BLaER1 treated with 17β-estradiol and CSF1 and Interleukin-3, amounts not matched to agents 10 nM and 100 nM (cell line): ENCODE measurements at regions not wholly inside any gene's neighbourhood (a gene's known extent, or its start where the extent isn't known, plus 50 kb on each side); places are given as distances from the start of the nearest gene placed in this dataset.
"Not testable (repeated sequence)": the region's sequence is repeated elsewhere in the genome, so short reads cannot be mapped to it uniquely, and the experiment has no call there.

Source experiments
- H3K27ac ChIP-seq, 11 experiments: shearing (Covaris generic); formaldehyde crosslinking; 2 replicates each; pipeline ENCODE4 v1.8.1; 2022
- H3K27me3 ChIP-seq, 11 experiments: shearing (Covaris generic); formaldehyde crosslinking; 2 replicates each; pipeline ENCODE4 v1.8.1; 2022
- H3K36me3 ChIP-seq, 11 experiments: shearing (Covaris generic); formaldehyde crosslinking; 2 replicates each; pipeline ENCODE4 v1.8.1; 2022
- H3K4me1 ChIP-seq, 10 experiments: shearing (Covaris generic); formaldehyde crosslinking; 2 replicates each; pipeline ENCODE4 v1.8.1; 2022
- H3K4me2 ChIP-seq, 11 experiments: shearing (Covaris generic); formaldehyde crosslinking; 2 replicates each; pipeline ENCODE4 v1.8.1; 2022
- H3K4me3 ChIP-seq, 10 experiments: shearing (Covaris generic); formaldehyde crosslinking; 2 replicates each; pipeline ENCODE4 v1.8.1; 2022
- H3K9ac ChIP-seq, 11 experiments: shearing (Covaris generic); formaldehyde crosslinking; 2 replicates each; pipeline ENCODE4 v1.8.1; 2022
- H3K9me3 ChIP-seq, 11 experiments: shearing (Covaris generic); formaldehyde crosslinking; replicated peaks in 1 of 11; 2 replicates each; pipeline ENCODE4 v1.8.1; 2022
- H4K20me1 ChIP-seq, 11 experiments: shearing (Covaris generic); formaldehyde crosslinking; 2 replicates each; pipeline ENCODE4 v1.8.1; 2022
- Cebpa-rat ChIP-seq, 11 experiments: shearing (Covaris generic); IDR thresholded peaks; 2 replicates each; pipeline ENCODE4 v1.8.1; 2022

GRCh38 chr2:155917380-155917779 is 415.1 kb downstream of the NR4A2 start:
- Histone ChIP-seq H3K27me3 (no peaks in the 10 kb centered on the region), H4K20me1 (no peaks in the 10 kb centered on the region), H3K4me1 (peaks cover 0 to 9% (median 0%) of the 10 kb centered on the region in 10 experiments; a peak in 1 of 20 replicates), H3K4me3 (no peak overlapping the region), H3K9ac (no peak overlapping the region), H3K36me3 (no peaks in the 10 kb centered on the region), H3K4me2 (no peak overlapping the region), H3K9me3 (no peaks in the 10 kb centered on the region), H3K27ac (no peak overlapping the region)
- TF ChIP-seq Cebpa-rat (IDR thresholded peaks at IDR 0.05): no peak

GRCh38 chr2:155913356-155913755 is 419.2 kb downstream of the NR4A2 start:
- no peaks in the 10 kb centered on the region for H3K9me3 ChIP-seq
- H3K4me1 ChIP-seq: peaks cover 0 to 9% (median 0%) of the 10 kb centered on the region in 10 experiments; a peak in 1 of 20 replicates
- no peak overlapping the region for H3K4me2 ChIP-seq
- H4K20me1 ChIP-seq: no peaks in the 10 kb centered on the region
- H3K9ac ChIP-seq: no peak overlapping the region
- H3K4me3 ChIP-seq: no peak overlapping the region
- no peaks in the 10 kb centered on the region for H3K27me3 ChIP-seq
- no peak for TF ChIP-seq Cebpa-rat (IDR thresholded peaks at IDR 0.05)
- H3K36me3 ChIP-seq: no peaks in the 10 kb centered on the region
- no peak overlapping the region for H3K27ac ChIP-seq

- Histone ChIP-seq H3K9me3 (no peaks in the 10 kb centered on the region), H3K9ac (no peak overlapping the region), H3K4me3 (no peak overlapping the region), H3K27ac (no peak overlapping the region), H3K36me3 (no peaks in the 10 kb centered on the region), H3K4me2 (no peak overlapping the region), H3K4me1 (no peaks in the 10 kb centered on the region), H3K27me3 (no peaks in the 10 kb centered on the region), H4K20me1 (no peaks in the 10 kb centered on the region)
- TF ChIP-seq Cebpa-rat (IDR thresholded peaks at IDR 0.05): no peak
Observed at GRCh38 chr2:155908567-155908966, 424.0 kb downstream of the NR4A2 start.

- H3K9me3 ChIP-seq: no peaks in the 10 kb centered on the region
- H3K27me3 ChIP-seq: no peaks in the 10 kb centered on the region
- TF ChIP-seq Cebpa-rat (IDR thresholded peaks at IDR 0.05): no peak
- no peak overlapping the region for H3K9ac ChIP-seq
- H3K4me3 ChIP-seq: no peak overlapping the region
- H3K36me3 ChIP-seq: no peaks in the 10 kb centered on the region
- H3K4me1 ChIP-seq: no peaks in the 10 kb centered on the region
- H4K20me1 ChIP-seq: no peaks in the 10 kb centered on the region
- no peak overlapping the region for H3K4me2 ChIP-seq
- H3K27ac ChIP-seq: no peak overlapping the region
Observed at GRCh38 chr2:155907211-155907610, 425.3 kb downstream of the NR4A2 start.

DNA sequence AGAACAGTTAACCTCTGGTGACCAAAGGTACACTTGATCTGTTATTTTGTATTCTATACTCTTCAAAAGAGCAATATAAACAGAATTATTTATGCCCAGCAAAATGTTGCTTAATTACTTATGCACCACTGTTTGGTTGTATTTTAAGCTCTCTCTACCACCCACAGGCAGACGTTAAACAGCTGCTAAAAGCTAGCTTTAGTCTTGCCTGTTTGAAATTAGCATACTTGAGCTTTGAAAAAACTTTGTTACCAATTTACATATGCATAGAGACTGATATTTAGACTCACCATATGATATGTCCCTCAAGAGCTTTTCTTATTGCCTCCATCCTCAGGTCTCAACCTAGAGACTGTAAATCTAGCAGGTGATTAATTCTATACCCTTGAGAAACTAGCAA is 426.9 kb downstream of the NR4A2 start:
- Histone ChIP-seq H3K4me2 (no peak overlapping the region), H3K4me1 (no peaks in the 10 kb centered on the region)
- no peak for TF ChIP-seq Cebpa-rat (IDR thresholded peaks at IDR 0.05)

DNA sequence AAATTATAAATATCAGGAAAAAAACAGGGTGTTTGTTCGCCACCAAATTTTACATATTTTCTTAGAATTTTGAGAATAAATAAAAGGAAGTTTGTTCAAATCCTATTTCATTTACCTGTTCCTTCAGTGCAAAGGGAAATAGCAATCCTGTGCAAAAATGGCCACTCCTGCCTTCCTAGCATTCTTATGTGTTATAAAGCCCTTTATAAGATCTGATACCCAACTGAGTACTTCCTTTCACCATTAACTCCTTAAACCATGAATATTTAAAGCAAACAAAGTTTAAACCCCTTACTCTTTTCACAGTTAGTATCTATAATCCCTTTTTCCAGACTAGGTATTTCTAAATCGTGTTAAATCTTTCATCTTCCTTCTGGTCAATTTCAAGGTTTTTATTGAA is 427.8 kb downstream of the NR4A2 start:
- H3K27ac ChIP-seq: no peak overlapping the region
- H3K4me2 ChIP-seq: no peak overlapping the region
- no peaks in the 10 kb centered on the region for H3K4me1 ChIP-seq
- H4K20me1 ChIP-seq: no peaks in the 10 kb centered on the region
- no peak overlapping the region for H3K9ac ChIP-seq
- no peaks in the 10 kb centered on the region for H3K9me3 ChIP-seq
- no peak for TF ChIP-seq Cebpa-rat (IDR thresholded peaks at IDR 0.05)
- H3K27me3 ChIP-seq: no peaks in the 10 kb centered on the region
- H3K36me3 ChIP-seq: no peaks in the 10 kb centered on the region
- no peak overlapping the region for H3K4me3 ChIP-seq

More for the DNA sequence above, 426.9 kb downstream of the NR4A2 start:
- Histone ChIP-seq H4K20me1 (no peaks in the 10 kb centered on the region), H3K9ac (no peak overlapping the region), H3K27ac (no peak overlapping the region), H3K4me3 (no peak overlapping the region), H3K9me3 (no peaks in the 10 kb centered on the region), H3K27me3 (no peaks in the 10 kb centered on the region), H3K36me3 (no peaks in the 10 kb centered on the region)

GRCh38 chr2:155902635-155903034 is 429.9 kb downstream of the NR4A2 start:
- Histone ChIP-seq H4K20me1 (no peaks in the 10 kb centered on the region), H3K4me1 (no peaks in the 10 kb centered on the region), H3K4me3 (no peak overlapping the region), H3K27ac (no peak overlapping the region), H3K36me3 (no peaks in the 10 kb centered on the region), H3K9me3 (no peaks in the 10 kb centered on the region), H3K9ac (no peak overlapping the region), H3K4me2 (no peak overlapping the region), H3K27me3 (no peaks in the 10 kb centered on the region)
- TF ChIP-seq Cebpa-rat (IDR thresholded peaks at IDR 0.05): no peak

DNA sequence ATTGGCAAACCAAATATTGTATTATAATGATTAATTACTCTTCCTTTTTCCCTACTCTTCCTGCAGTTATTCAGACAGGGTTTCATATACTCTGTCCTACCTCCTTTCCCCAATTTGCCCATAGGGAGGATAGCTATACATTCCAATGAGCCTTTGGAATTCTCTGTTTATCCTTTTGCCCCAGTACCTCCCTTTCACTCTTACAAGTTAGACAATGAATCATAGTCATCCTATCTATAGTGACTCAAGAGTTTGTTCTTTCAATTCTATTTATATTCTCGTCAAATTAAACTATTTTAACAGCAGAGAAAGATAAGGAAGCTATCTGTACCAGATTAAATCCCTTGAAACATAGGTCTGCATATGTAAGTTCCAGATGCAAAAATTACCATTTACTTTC is 437.5 kb downstream of the NR4A2 start:
- H3K27ac ChIP-seq: no peak overlapping the region
- no peak overlapping the region for H3K4me2 ChIP-seq
- H3K36me3 ChIP-seq: no peaks in the 10 kb centered on the region
- no peak overlapping the region for H3K9ac ChIP-seq
- H3K4me3 ChIP-seq: no peak overlapping the region
- peaks cover 0 to 11% (median 5%) of the 10 kb centered on the region in 11 experiments; a peak in 7 of 22 replicates for H3K9me3 ChIP-seq
- no peak for TF ChIP-seq Cebpa-rat (IDR thresholded peaks at IDR 0.05)
- H3K4me1 ChIP-seq: no peaks in the 10 kb centered on the region
- H3K27me3 ChIP-seq: no peaks in the 10 kb centered on the region
- no peaks in the 10 kb centered on the region for H4K20me1 ChIP-seq

- not testable (repeated sequence) for H3K27ac ChIP-seq, H3K36me3 ChIP-seq, H4K20me1 ChIP-seq, H3K27me3 ChIP-seq, H3K9ac ChIP-seq, H3K4me1 ChIP-seq, H3K4me2 ChIP-seq, H3K4me3 ChIP-seq
- peaks cover 0 to 20% (median 7%) of the 10 kb centered on the region in 11 experiments; a peak in 12 of 22 replicates for H3K9me3 ChIP-seq
Observed at GRCh38 chr2:155880382-155880781, 452.1 kb downstream of the NR4A2 start.

DNA sequence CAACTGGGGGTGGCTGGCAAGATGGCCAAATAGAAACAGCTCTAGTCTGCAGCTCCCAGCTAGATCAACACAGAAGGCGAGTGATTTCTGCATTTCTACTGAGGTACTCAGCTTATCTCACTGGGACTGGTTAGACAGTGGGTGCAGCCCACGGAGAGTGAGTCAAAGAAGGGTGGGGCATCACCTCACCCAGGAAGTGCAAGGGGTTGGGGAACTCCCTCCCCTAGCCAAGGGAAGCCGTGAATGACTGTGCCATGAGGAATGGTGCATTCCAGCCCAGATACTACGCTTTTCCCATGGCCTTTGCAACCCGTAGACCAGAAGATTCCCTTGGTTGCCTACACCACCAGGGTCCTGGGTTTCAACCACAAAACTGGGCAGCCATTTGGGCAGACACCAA is 452.6 kb downstream of the NR4A2 start:
- H3K4me1 ChIP-seq, H3K4me3 ChIP-seq, H3K36me3 ChIP-seq, H3K27me3 ChIP-seq, H4K20me1 ChIP-seq, H3K9ac ChIP-seq, H3K27ac ChIP-seq, H3K4me2 ChIP-seq: not testable (repeated sequence)
- H3K9me3 ChIP-seq: peaks cover 2 to 23% (median 8%) of the 10 kb centered on the region in 11 experiments; a peak in 14 of 22 replicates

DNA sequence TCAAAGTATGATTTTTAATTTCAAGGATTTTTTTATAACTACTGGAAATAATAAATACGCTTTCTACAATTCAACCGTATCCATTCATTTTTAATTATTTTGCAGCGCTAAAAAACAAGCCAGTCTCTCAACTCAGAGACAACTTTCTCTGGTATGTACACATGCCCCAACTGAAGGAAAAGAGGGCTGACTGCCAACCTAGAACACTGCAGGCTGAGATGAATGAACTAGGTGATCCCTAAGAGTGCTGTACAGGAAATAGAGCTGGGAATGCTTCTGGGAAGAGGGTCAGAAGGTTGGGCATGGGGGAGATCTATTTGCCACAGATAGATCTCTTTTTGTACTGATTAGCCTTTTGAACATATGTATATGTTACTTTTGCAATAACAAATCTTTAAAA is 460.1 kb downstream of the NR4A2 start:
- no peak overlapping the region for H3K9ac ChIP-seq
- TF ChIP-seq Cebpa-rat (IDR thresholded peaks at IDR 0.05): no peak
- no peaks in the 10 kb centered on the region for H3K36me3 ChIP-seq
- H3K27ac ChIP-seq: no peak overlapping the region
- H3K4me1 ChIP-seq: no peaks in the 10 kb centered on the region
- H4K20me1 ChIP-seq: no peaks in the 10 kb centered on the region
- H3K4me2 ChIP-seq: no peak overlapping the region
- H3K27me3 ChIP-seq: no peaks in the 10 kb centered on the region
- H3K9me3 ChIP-seq: peaks cover 4 to 29% (median 16%) of the 10 kb centered on the region in 11 experiments; a peak in 15 of 22 replicates
- no peak overlapping the region for H3K4me3 ChIP-seq
